GM10266 (cell line): ENCODE measurements at regions not wholly inside any gene's neighbourhood (a gene's known extent, or its start where the extent isn't known, plus 50 kb on each side); places are given as distances from the start of the nearest gene placed in this dataset.

ENCODE experiments used
- DNase-seq: peaks from one replicate; pipeline ENCODE4 v3.0.0; 2012; ENCODE audit errors: extremely low spot score
- TF ChIP-seq, protein P1 (sequence below): IDR thresholded peaks from 2 replicates; pipeline ENCODE4 v1.5.1; 2012; ENCODE audit warnings: mild to moderate bottlenecking, low read depth; ENCODE audit not compliant: control insufficient read depth, insufficient read depth; ENCODE audit errors: missing control alignments

DNA sequence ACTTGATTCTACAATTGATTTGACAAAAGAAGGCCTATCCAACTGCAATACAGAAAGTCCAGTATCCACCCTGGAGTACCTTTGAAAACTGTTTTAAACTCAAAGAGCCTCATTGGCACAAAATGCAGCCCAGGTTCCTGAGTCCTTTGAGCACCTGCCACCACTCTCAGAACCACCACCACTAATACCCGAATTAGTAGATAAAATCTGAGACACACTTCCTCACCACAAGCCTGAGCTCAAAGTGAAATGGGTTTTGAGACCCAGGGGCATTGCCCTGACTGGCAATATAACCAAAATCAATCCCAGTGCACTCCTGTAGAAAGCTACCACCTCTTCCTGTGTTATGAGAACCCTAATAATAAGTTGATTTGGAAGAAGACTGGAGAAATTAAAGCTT lies 215.7 kb downstream of the CSNK2A3 start:
- TF ChIP-seq, protein P1, sequence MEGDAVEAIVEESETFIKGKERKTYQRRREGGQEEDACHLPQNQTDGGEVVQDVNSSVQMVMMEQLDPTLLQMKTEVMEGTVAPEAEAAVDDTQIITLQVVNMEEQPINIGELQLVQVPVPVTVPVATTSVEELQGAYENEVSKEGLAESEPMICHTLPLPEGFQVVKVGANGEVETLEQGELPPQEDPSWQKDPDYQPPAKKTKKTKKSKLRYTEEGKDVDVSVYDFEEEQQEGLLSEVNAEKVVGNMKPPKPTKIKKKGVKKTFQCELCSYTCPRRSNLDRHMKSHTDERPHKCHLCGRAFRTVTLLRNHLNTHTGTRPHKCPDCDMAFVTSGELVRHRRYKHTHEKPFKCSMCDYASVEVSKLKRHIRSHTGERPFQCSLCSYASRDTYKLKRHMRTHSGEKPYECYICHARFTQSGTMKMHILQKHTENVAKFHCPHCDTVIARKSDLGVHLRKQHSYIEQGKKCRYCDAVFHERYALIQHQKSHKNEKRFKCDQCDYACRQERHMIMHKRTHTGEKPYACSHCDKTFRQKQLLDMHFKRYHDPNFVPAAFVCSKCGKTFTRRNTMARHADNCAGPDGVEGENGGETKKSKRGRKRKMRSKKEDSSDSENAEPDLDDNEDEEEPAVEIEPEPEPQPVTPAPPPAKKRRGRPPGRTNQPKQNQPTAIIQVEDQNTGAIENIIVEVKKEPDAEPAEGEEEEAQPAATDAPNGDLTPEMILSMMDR, result no peak

DNA sequence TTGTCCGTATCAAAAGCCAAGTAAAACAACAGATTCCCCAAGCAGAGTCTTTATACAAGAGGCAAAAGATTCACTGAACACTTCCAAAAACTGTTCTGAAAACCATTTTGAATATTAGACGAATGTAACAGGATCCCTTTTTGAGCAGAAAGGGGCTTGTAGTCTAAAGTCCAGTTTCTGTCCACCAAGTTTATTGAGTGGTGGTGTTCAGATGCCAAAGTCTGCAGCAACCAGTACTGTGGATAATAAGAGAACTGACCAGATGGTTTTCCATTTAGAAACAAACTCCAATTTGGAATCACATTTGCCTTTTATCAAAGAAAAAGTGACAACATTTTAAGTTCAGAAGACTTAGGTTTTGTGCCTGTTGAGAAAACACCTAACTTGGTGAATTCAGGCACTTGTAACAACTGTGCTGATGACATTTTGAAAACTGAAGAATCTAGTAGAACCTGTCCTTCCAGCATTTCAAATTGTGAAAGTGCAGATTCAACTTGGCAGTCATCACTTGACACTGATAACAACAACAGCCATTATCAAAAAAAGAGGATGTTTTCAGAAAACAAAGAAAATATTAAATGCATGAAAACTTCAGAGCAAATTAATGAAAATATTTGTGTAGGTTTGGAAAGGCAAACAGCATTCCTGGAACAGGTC lies 217.1 kb downstream of the CSNK2A3 start:
- DNase-seq, result no peak
- TF ChIP-seq, protein P1, result no peak

More for the DNA sequence above, 215.7 kb downstream of the CSNK2A3 start:
- no peak for DNase-seq

DNA sequence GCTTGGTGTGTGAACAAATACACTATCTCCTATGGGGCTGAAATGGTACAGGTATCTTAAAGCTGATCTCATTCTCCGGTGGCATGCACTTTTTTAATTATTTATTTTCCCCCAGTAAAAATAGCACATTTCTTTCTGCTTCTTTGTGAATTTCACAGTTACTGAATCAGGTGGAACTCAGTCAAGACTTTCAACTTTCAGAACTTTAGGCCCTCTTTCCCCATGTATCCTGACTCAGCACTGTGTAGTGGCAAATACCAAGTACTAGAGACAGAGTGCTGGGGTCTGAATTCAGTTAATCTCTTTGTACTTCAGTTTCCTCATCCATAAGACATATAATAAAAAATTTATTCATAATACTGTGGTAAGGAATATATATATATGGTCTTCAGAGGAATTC lies 223.9 kb downstream of the CSNK2A3 start:
- no peak for DNase-seq
- TF ChIP-seq, protein P1, result no peak

DNA sequence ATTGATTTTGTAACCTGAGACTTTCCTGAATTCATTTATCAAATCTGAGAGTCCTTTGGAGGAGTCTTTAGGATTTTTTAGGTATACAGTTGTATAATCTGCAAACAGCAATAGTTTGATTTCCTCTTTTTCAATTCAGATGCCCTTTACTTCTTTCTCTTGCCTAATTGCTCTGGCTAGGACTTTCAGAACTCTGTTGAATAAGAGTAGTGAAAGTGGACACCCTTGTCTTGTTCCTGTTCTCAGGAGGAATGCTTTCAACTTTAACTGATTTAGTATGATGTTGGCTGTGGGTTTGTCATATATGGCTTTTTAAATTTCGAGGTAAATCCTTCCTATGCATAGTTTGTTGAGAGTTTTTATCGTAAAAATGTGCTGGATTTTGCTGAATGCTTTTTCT lies 227.4 kb downstream of the CSNK2A3 start:
- TF ChIP-seq, protein P1, result no peak
- DNase-seq, result no peak

DNA sequence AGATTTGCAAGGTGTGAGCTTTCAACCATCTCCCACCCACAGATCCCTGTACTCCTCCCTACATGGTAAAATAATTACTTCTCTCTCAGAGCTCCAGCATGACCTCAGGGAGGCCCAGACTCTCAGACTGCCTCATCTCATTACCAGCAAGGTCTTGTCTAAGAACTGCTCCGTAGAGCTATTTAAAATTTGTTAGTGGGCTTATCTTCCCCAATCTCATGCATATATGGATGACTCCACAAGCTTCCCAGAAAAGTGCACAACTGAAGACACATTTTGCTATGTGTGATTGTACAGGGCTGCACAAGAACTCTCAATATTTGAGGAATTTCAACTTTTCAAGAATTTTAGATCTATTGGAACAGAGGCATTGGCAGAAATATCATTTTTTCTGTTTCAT lies 230.3 kb downstream of the CSNK2A3 start:
- no peak for DNase-seq
- TF ChIP-seq, protein P1, result no peak

DNA sequence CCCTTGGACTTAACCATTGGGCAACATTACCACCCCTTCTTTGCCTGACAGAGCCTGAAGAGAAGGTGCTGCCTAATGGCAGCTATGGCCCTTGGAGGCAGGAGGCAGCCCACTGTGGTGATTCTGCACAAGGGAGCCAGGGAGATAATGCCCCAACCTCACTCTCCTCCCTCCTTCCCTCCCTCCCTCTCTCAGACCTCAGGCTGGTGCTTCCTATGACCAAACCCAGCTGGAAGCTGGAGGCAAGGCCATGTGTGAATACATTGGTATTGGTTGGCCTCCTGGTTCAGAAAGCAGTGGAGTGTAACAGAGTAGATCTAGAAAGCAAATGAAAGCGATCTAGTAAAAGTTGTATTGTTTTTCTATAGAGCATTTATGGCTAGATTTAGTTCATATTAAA lies 233.1 kb downstream of the CSNK2A3 start:
- TF ChIP-seq, protein P1, result no peak
- no peak for DNase-seq

DNA sequence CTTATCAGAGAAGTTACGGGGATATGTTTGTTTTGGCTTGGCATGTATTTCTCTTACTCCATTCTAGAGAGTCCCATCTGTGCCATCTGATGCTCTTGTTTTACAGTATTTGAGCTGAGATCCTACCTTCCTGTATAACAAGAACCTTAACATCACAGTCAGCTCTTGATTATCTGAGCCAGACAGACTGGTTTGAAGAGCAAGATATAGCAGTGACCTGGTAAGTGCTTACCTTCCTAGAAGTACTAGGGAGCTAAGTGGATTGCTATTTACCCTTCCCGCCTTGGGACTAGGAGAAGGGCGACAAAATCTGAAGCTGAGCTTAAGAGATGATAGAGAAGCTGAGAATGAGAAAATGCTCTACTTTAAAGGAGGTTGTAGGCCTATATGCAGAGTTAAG lies 235.3 kb downstream of the CSNK2A3 start:
- TF ChIP-seq, protein P1, result no peak
- DNase-seq, result no peak
